ENCODE measurements at regions not wholly inside any gene's neighbourhood (a gene's known extent, or its start where the extent isn't known, plus 50 kb on each side); places are given as distances from the start of the nearest gene placed in this dataset.
"Not testable (repeated sequence)": the region's sequence is repeated elsewhere in the genome, so short reads cannot be mapped to it uniquely, and the experiment has no call there.

DNA sequence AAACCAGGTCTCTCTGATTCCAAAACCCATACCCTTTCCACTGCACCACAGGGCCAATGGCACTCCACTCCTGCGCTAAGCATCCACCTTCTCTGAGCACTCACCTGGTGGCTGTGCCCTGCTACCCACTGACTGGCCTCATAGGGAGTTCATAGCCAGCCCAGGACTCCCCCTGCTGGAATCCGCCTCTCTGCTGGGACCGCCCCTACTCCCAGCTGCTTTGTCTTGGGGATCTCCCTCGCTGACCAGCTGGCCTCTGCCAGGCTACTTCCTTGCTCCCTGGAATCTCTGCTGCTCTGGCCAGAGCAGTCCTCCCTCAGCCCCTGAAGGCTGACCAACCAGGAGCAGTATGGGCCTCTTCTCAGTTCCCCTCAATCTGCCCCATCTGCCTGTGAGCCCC is 129.7 kb downstream of the FAXC start:
- no peak for DNase-seq

- DNase-seq: no peak
Measured at GRCh38 chr6:99216959-99217358, 132.5 kb downstream of the FAXC start.

- DNase-seq: no peak
Measured at GRCh38 chr6:99195986-99196655, 153.4 kb downstream of the FAXC start.

- no peak for DNase-seq
Measured at GRCh38 chr6:99192561-99192960, 156.9 kb downstream of the FAXC start.

- no peak for DNase-seq
Measured at GRCh38 chr6:99189823-99190721, 159.4 kb downstream of the FAXC start.

GRCh38 chr6:99187429-99187828 is 162.0 kb downstream of the FAXC start:
- DNase-seq: no peak

- no peak for DNase-seq
Measured at GRCh38 chr6:99186417-99186816, 163.1 kb downstream of the FAXC start.

DNA sequence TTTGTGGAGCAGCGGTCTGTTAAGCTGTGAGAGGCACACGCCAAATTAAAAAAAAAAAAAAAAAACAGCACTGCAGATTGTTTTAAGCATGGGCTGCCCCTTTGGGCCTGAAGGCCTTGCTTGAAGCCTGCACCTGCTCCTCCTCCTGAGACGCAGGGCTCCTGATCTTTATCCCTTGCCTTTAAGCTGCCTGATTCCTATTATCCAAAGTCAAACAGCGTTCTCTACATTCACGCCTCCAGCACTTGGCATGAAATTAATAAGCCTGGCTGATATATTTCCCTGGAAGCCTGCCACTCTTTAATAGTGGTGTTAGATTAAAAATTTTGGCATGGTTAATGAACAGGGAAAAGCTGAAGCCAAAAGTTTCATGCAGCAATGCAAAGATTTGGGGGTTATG is 163.9 kb downstream of the FAXC start:
- DNase-seq: no peak

GRCh38 chr6:99184696-99185095 is 164.8 kb downstream of the FAXC start:
- DNase-seq: no peak

DNA sequence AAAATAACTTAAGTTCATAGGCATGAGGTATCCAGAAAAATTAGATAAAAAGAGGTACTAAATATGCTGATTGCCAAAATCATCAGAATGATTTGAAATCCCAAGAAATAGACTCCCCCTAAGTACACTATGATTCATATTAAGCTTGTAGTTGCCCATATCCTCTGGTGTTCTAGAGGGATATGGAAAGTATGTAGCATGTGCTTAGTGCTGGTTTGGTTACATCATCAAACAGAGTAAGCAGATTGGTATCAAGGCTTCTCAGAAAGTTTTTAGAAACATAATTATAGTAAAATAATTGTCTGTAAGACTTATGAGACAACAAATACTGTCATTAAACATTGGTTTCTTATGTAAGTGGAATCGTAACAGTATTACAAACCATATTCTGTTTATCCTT is 166.4 kb downstream of the FAXC start:
- no peak for DNase-seq

DNA sequence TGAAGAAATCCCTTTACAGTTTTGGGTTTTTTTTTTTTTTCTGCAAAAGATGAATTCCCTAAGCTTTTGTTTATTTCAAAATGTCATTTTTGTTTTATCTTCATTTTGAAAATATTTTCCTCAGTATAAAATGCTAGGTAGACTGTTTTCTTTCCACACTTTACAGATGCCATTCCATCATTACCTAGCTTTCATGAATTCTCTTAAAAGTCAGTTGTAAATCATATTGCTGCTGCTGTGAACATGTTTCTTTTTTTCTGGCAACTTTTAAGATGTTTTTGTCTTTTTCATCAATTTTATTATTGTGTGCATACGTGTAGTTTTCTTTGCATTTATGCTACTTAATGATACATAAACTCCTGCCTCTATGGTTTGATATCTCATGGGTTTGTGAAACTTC is 168.3 kb downstream of the FAXC start:
- DNase-seq: no peak

DNA sequence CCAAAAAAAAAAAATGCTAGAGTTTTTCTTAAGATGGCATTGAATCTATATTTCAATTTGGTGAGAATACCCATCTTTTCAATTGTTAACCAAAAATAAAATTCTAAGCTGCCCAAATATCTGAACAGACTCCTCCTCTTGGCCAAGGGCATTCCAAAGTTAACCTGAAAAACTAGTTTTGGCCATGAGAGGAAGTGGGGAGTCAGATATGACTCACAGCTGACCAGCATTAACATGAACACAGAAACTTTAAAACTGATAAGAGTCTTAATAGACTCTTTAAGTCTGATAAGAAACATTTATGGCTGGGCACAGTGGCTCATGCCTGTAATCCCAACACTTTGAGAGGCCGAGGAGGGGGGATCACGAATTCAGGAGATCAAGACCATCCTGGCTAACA is 171.3 kb downstream of the FAXC start:
- no peak for DNase-seq

DNA sequence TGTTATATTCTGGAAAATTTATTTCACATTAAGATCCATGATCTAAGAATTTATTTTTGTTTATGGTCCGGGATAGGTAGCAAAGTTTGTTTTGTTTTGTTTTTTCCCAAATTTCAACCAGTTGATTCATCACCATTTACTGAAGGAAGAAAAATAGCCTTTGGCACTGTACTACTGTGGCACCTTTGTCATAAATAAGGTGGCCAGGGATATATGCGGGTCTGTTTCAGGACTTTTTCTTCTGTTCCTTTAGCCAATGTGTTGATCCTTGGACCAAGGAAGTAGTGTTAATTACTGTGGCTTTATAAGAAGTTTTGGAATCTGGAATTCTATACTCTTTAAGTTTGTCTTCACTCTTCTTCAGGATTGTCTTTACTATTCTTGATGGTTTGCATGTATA is 171.7 kb downstream of the FAXC start:
- no peak for DNase-seq

GRCh38 chr6:99165838-99166237 is 183.6 kb downstream of the FAXC start:
- DNase-seq: no peak

DNA sequence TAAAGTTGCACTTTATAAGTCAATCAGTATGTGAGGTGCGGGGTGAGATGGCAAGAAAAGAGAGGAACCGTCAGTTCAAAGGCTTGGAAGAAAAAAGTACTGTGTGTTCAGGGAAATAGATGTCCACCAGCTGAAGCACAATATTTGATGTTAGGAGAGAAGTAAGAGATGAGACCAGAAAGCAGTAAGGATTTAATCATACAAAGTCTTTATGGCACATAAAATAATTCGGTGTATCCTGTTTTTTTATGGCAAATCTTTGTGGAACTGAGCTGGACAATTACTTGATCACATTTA is 197.2 kb downstream of the FAXC start:
- no peak for DNase-seq

- DNase-seq: peak; percentile 11
Measured at GRCh38 chr6:99151634-99152346, 197.7 kb downstream of the FAXC start.

- no peak for DNase-seq
Measured at GRCh38 chr6:99148761-99149160, 200.7 kb downstream of the FAXC start.

DNA sequence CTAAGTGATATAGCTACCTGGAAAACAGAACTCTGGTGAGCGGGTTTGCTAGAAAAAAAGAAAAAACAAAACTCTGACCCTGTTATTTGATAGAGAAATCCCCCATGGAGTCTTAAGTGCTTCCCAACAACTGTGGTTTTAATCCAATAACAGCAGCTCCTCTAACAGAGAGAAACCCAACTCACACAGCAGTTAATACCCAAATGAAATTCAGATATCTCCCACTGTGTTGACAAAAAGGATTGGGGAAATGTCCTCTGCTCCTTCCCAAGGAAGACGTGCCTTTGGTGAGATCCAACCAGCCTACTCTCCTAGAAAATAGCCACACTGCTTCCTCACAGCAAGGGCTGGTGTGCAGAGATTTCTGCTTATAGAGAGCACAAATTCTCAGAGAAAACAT is 200.4 kb upstream of the FBXL4 start:
- no peak for DNase-seq

DNA sequence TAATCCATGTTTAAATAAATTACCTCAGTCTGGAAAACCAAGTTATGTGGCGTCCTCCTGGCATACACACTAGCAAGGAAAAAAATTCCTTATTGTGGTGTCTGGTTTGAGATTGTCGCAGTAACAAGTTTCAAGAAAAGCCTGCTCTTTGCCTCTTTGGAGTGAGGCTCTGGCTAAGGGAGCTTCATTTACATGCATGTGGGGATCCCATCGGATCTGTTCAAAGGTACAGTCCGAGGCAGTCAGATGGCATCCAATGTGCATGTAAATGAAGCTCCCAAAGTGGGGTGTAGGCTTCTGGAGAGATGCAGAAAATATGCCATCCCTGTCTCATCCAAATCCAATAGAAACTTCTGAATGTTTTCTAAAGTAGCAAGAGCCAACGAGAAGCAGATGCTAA is 199.5 kb upstream of the FBXL4 start:
- no peak for DNase-seq

DNA sequence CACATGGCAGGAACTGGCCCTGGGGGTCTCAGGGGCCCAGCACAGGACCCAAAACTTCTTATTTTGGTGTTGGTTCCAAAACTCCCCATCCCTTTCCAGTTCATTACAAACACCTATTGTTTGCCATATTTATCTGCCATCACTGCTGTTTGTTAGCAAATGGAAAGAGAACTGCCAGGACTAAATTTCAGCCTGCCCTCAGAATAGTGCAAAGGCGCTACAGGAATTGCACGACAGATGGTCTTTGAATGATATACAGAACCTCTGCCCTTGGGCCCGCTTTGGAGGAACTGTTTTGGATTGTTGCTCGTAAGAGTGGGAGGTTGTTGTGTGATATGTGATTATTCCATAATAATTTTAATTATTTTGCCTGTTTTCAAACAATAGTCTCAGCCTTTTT is 199.0 kb upstream of the FBXL4 start:
- DNase-seq: no peak

DNA sequence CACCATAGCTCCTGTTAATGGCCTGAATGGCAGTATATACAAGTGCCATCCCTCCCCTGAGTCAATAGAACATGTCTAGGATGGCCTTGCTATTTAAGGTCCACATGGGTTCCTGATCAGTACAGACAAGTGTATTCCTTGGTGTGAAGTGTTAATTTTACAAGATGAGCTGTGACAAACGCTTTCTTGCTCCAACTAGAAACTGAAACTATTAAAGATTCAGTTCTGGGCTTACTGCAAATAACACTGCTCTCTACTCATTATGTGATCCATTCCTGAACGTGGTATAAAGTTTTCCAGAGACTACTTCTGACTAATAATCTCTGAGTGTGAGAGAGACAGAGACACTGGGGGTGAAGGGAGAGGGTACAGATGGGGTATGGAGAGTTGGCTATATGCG is 198.0 kb upstream of the FBXL4 start:
- DNase-seq: no peak

GRCh38 chr6:99143108-99143861 is 195.5 kb upstream of the FBXL4 start:
- DNase-seq: no peak

- DNase-seq: not testable (repeated sequence)
Measured at GRCh38 chr6:99141906-99142305, 194.2 kb upstream of the FBXL4 start.

Measured in activated CD4-positive, alpha-beta T cell treated with anti-CD3 and anti-CD28 coated beads, Interleukin-2, amount 50 U/mL, for 1 hour (primary cell).